Panc1 (cell line): ENCODE measurements at regions not wholly inside any gene's neighbourhood (a gene's known extent, or its start where the extent isn't known, plus 50 kb on each side); places are given as distances from the start of the nearest gene placed in this dataset.

Source experiments
- ATAC-seq: fragments of 200-7000 bp; cut with Tn5 transposase; 2 replicates; pipeline ENCODE4 v1.9.1; 2020; ENCODE audit warnings: mild to moderate bottlenecking, moderate library complexity
- BruUV-seq: library from RNA; stranded (reverse); fragments of 400-500 nt; replicated peaks from 2 replicates; lab custom pipeline; 2021; lab: Mats Ljungman, UMichigan
- CTCF ChIA-PET: fragments of 300-600 bp; sonication (Branson Sonifier 250); formaldehyde crosslinking; loops from one replicate; lab custom pipeline; 2022; ENCODE audit warnings: antibody characterized with exemption; lab: Charles Lee
- POLR2A ChIA-PET: fragments of 300-600 bp; sonication (Branson Sonifier 250); formaldehyde crosslinking; loops from one replicate; lab custom pipeline; 2022; ENCODE audit warnings: antibody characterized with exemption; lab: Charles Lee
- DNase-seq: peaks from one replicate; pipeline ENCODE4 v3.0.0-alpha.2; 2010; ENCODE audit warnings: low read depth, low spot score
- H3K27ac ChIP-seq: 2 replicates; pipeline ENCODE4 v1.5.1; 2011; ENCODE audit warnings: mild to moderate bottlenecking, low read length, inconsistent platforms
- H3K27me3 ChIP-seq: fragments of 200-500 bp; sonication (Bioruptor generic); 2 replicates; pipeline ENCODE4 v1.6.0; 2014; ENCODE audit warnings: low read length, inconsistent platforms; ENCODE audit not compliant: control insufficient read depth, insufficient read depth
- H3K36me3 ChIP-seq: fragments of 200-500 bp; sonication (Bioruptor generic); 2 replicates; pipeline ENCODE4 v1.5.1; 2014; ENCODE audit warnings: inconsistent platforms, mild to moderate bottlenecking, low read length, moderate library complexity; ENCODE audit not compliant: control insufficient read depth, insufficient read depth
- H3K4me1 ChIP-seq: 2 replicates; pipeline ENCODE4 v1.5.1; 2011; ENCODE audit warnings: inconsistent platforms, mild to moderate bottlenecking, low read length, moderate library complexity; ENCODE audit not compliant: control insufficient read depth, insufficient read depth
- H3K4me3 ChIP-seq, 2 experiments: 2 replicates each; pipeline ENCODE4 v1.5.1; 2011 to 2012; ENCODE audit warnings: low read depth in 2 of 2, low read length in 2 of 2, mild to moderate bottlenecking in 2 of 2, inconsistent platforms in 1 of 2, moderate library complexity in 1 of 2
- H3K9me3 ChIP-seq: fragments of 200-500 bp; sonication (Bioruptor generic); 2 replicates; pipeline ENCODE4 v1.5.1; 2014; ENCODE audit warnings: low read depth, mild to moderate bottlenecking, inconsistent platforms, low read length, moderate library complexity; ENCODE audit not compliant: control insufficient read depth, insufficient read depth
- POLR2AphosphoS5 ChIP-seq: IDR thresholded peaks from 2 replicates; pipeline ENCODE4 v1.6.1; 2012; ENCODE audit warnings: mild to moderate bottlenecking, low read depth, low read length, moderate library complexity
- REST ChIP-seq, 2 experiments: IDR thresholded peaks; 2 replicates each; pipeline ENCODE4 v1.6.1; 2011 to 2012; ENCODE audit warnings: low read depth in 2 of 2, control low read depth in 1 of 2, low read length in 1 of 2, mild to moderate bottlenecking in 1 of 2, moderate library complexity in 1 of 2; ENCODE audit not compliant: insufficient read depth in 1 of 2
- SIN3A ChIP-seq: IDR thresholded peaks from 2 replicates; pipeline ENCODE4 v1.6.1; 2012; ENCODE audit warnings: low read depth, mild to moderate bottlenecking, low read length, moderate library complexity, borderline replicate concordance; ENCODE audit not compliant: insufficient read depth
- TCF7L2 ChIP-seq: IDR thresholded peaks from 2 replicates; pipeline ENCODE4 v1.6.1; 2011; ENCODE audit warnings: mild to moderate bottlenecking, low read depth, low read length, inconsistent platforms
- in situ Hi-C: cut with HindIII; loops from 2 replicates; pipeline ENCODE4 v1.10.0; 2016; ENCODE audit warnings: low sequenced_read_pairs, low pct_unique_long_range_greater_than_20kb
- intact Hi-C: fragments of 100-400 bp; cut with micrococcal nuclease; formaldehyde crosslinking; loops from one replicate; pipeline ENCODE4 v1.10.0; 2022; ENCODE audit not compliant: unreplicated experiment
- TF ChIP-seq, protein P1 (sequence below): fragments of 450-650 bp; IDR thresholded peaks from 2 replicates; pipeline ENCODE4 v1.5.1; 2017; ENCODE audit warnings: mild to moderate bottlenecking

DNA sequence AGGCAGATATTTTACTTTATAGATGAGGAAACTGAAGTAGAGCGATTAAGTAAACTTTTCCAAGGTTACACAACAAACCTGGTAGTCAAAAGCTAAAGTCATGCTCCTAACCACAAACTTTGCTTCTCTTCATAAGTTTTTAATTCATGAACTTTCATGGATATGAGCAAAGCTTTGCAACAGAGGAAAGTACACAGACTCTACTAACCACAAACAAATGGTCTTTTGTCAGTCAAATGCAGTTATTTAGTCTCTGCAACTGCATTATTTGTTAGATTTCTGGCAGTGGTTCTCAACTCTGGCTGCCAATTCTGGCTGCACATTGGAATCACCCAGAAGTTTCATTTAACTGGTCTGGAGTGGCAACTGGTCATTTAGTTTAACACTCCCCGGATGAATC, 140.6 kb upstream of the TMEM168 start:
- POLR2A ChIA-PET = no interaction called here
- no TSS peak for BruUV-seq
- no peak for TF ChIP-seq SIN3A
- no peak for TF ChIP-seq REST (IDR thresholded peaks at IDR 0.05; ENCODE audit: insufficient read depth in 1 of 2, low read depth in 2 of 2, low read length in 1 of 2)
- TF ChIP-seq POLR2AphosphoS5 = no peak
- TF ChIP-seq, protein P1, sequence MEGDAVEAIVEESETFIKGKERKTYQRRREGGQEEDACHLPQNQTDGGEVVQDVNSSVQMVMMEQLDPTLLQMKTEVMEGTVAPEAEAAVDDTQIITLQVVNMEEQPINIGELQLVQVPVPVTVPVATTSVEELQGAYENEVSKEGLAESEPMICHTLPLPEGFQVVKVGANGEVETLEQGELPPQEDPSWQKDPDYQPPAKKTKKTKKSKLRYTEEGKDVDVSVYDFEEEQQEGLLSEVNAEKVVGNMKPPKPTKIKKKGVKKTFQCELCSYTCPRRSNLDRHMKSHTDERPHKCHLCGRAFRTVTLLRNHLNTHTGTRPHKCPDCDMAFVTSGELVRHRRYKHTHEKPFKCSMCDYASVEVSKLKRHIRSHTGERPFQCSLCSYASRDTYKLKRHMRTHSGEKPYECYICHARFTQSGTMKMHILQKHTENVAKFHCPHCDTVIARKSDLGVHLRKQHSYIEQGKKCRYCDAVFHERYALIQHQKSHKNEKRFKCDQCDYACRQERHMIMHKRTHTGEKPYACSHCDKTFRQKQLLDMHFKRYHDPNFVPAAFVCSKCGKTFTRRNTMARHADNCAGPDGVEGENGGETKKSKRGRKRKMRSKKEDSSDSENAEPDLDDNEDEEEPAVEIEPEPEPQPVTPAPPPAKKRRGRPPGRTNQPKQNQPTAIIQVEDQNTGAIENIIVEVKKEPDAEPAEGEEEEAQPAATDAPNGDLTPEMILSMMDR = no peak
- no peak for TF ChIP-seq TCF7L2
- no peak for ATAC-seq
- Histone ChIP-seq H3K4me3 (no peak overlapping the region), H3K4me1 (no peaks in the 10 kb centered on the region), H3K36me3 (no peaks in the 10 kb centered on the region), H3K27ac (no peak overlapping the region), H3K9me3 (no peaks in the 10 kb centered on the region), H3K27me3 (no peaks in the 10 kb centered on the region)
- no peak for DNase-seq
- intact Hi-C loops (no loop called here), in situ Hi-C loops (no loop called here)
- CTCF ChIA-PET = no interaction called here

DNA sequence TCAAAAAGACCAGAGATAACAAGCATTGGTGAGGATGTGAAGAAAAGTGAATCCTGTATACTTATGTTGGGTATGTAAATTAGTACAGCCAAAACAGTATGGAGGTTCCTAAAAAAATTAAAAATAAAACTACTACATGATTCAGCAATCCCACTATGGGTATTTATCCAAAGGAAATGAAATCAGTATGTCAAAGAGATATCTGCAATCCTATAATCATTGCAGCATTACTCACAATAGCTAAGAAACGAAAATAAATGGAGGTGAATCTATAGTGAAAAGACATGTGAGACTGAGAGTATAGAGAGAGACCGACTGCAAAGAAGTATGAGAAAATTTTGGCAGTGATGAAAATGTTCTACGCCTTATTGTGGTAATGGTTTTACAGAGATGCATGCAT, 139.2 kb upstream of the TMEM168 start:
- no peak overlapping the region for H3K27ac ChIP-seq
- in situ Hi-C loops = no loop called here

More for the DNA sequence above, 139.2 kb upstream of the TMEM168 start:
- Histone ChIP-seq H3K4me1 (no peaks in the 10 kb centered on the region), H3K27me3 (no peaks in the 10 kb centered on the region), H3K9me3 (no peaks in the 10 kb centered on the region), H3K4me3 (no peak overlapping the region), H3K36me3 (no peaks in the 10 kb centered on the region)
- ChIA-PET CTCF (no interaction called here), POLR2A (no interaction called here)
- BruUV-seq = no TSS peak
- DNase-seq (no peak), ATAC-seq (no peak)
- intact Hi-C loops = no loop called here
- TF ChIP-seq, protein P1 = no peak
- no peak for TF ChIP-seq TCF7L2
- TF ChIP-seq SIN3A = no peak
- no peak for TF ChIP-seq POLR2AphosphoS5
- no peak for TF ChIP-seq REST (IDR thresholded peaks at IDR 0.05; ENCODE audit: insufficient read depth in 1 of 2, low read depth in 2 of 2, low read length in 1 of 2)
